SK-N-SH (cell line): ENCODE measurements at regions not wholly inside any gene's neighbourhood (a gene's known extent, or its start where the extent isn't known, plus 50 kb on each side); places are given as distances from the start of the nearest gene placed in this dataset.

ENCODE experiments used
- CTCF ChIA-PET: fragments of 300-600, 350-600 bp; formaldehyde crosslinking; extraction: SDS; loops from one replicate; lab custom pipeline; 2021; lab: Yijun Ruan, JAX
- POLR2A ChIA-PET: fragments of 350-600 bp; sonication (Branson Sonifier 250); formaldehyde crosslinking; extraction: SDS; loops from one replicate; lab custom pipeline; 2020; ENCODE audit warnings: antibody characterized with exemption, inconsistent platforms; lab: Yijun Ruan, JAX
- DNase-seq: peaks from one replicate; pipeline ENCODE4 v3.0.0; 2012
- H2AFZ ChIP-seq: fragments of 200-600 bp; sonication (generic); 2 replicates; pipeline ENCODE4 v1.8.1; 2016; ENCODE audit warnings: antibody characterized with exemption, mild to moderate bottlenecking, low read depth
- H3F3A ChIP-seq: fragments of 200-600 bp; sonication (generic); replicated peaks from 2 replicates; pipeline ENCODE3; 2016; ENCODE audit warnings: antibody characterized with exemption, mild to moderate bottlenecking; ENCODE audit not compliant: insufficient read depth
- H3K27ac ChIP-seq, 2 experiments: fragments of 200-500 bp in 1 of 2; fragments of 200-600 bp in 1 of 2; sonication (Bioruptor generic) in 1 of 2; sonication (generic), shearing (Covaris generic) in 1 of 2; 2 replicates each; pipeline versions ENCODE4 v1.5.1 to v1.6.1; 2014 to 2016; ENCODE audit warnings: low read depth in 2 of 2, inconsistent platforms in 1 of 2, low read length in 1 of 2, mild to moderate bottlenecking in 1 of 2, mixed read lengths in 1 of 2
- H3K27me3 ChIP-seq: fragments of 200-600 bp; sonication (generic), shearing (Covaris generic); 2 replicates; pipeline ENCODE4 v1.6.1; 2016; ENCODE audit warnings: mixed run types; ENCODE audit not compliant: insufficient read depth
- H3K36me3 ChIP-seq, 2 experiments: fragments of 200-500 bp in 1 of 2; fragments of 200-600 bp in 1 of 2; sonication (Bioruptor generic) in 1 of 2; sonication (generic) in 1 of 2; replicated peaks in 1 of 2; 2 replicates each; pipeline versions ENCODE3 to v1.5.1; 2014 to 2016; ENCODE audit warnings: low read length in 1 of 2, mild to moderate bottlenecking in 1 of 2; ENCODE audit not compliant: insufficient read depth in 2 of 2, control insufficient read depth in 1 of 2
- H3K4me1 ChIP-seq, 2 experiments: fragments of 200-500 bp in 1 of 2; fragments of 200-600 bp in 1 of 2; sonication (Bioruptor generic) in 1 of 2; sonication (generic), shearing (Covaris generic) in 1 of 2; 2 replicates each; pipeline versions ENCODE4 v1.5.1 to v1.6.1; 2014 to 2016; ENCODE audit warnings: low read depth in 1 of 2, low read length in 1 of 2, mixed run types in 1 of 2; ENCODE audit not compliant: insufficient read depth in 2 of 2, control insufficient read depth in 1 of 2
- H3K4me2 ChIP-seq: fragments of 200-600 bp; sonication (generic), shearing (Covaris generic); 2 replicates; pipeline ENCODE4 v1.6.1; 2017; ENCODE audit warnings: mixed run types
- H3K4me3 ChIP-seq, 2 experiments: fragments of 200-500 bp in 1 of 2; fragments of 200-600 bp in 1 of 2; sonication (Bioruptor generic) in 1 of 2; sonication (generic), shearing (Covaris generic) in 1 of 2; 2 replicates each; pipeline versions ENCODE4 v1.5.1 to v1.8.1; 2014 to 2016; ENCODE audit warnings: low read depth in 2 of 2, inconsistent platforms in 1 of 2, low read length in 1 of 2, mild to moderate bottlenecking in 1 of 2, mixed read lengths in 1 of 2, moderate library complexity in 1 of 2
- H3K79me2 ChIP-seq: fragments of 200-600 bp; sonication (generic); 2 replicates; pipeline ENCODE4 v1.8.1; 2017; ENCODE audit warnings: mild to moderate bottlenecking; ENCODE audit not compliant: insufficient read depth
- H3K9ac ChIP-seq: fragments of 200-600 bp; sonication (generic); 2 replicates; pipeline ENCODE4 v1.6.1; 2017; ENCODE audit warnings: mixed run types
- H3K9me2 ChIP-seq: fragments of 200-600 bp; sonication (generic); 2 replicates; pipeline ENCODE4 v1.6.1; 2017; ENCODE audit warnings: mixed run types
- H3K9me3 ChIP-seq: fragments of 200-600 bp; sonication (generic); 2 replicates; pipeline ENCODE4 v1.6.1; 2017; ENCODE audit warnings: mixed run types, mild to moderate bottlenecking, moderate library complexity
- H4K20me1 ChIP-seq: fragments of 200-600 bp; sonication (generic); 2 replicates; pipeline ENCODE4 v1.6.1; 2017; ENCODE audit warnings: mild to moderate bottlenecking, mixed run types; ENCODE audit not compliant: insufficient read depth
- CHD2 ChIP-seq: fragments of 150-350 bp; IDR thresholded peaks from 2 replicates; pipeline ENCODE4 v1.6.1; 2018; ENCODE audit warnings: low read length; ENCODE audit not compliant: partially characterized antibody
- ELF1 ChIP-seq: IDR thresholded peaks from 2 replicates; pipeline ENCODE4 v1.4.0; 2012
- EP300 ChIP-seq, 2 experiments: IDR thresholded peaks; 2 replicates each; pipeline versions ENCODE4 v1.4.0 to v1.6.1; 2012; ENCODE audit warnings: borderline replicate concordance in 1 of 2, low read depth in 1 of 2, low read length in 1 of 2
- FOSL2 ChIP-seq: IDR thresholded peaks from 2 replicates; pipeline ENCODE4 v1.4.0; 2012; ENCODE audit warnings: low read depth, mild to moderate bottlenecking, moderate library complexity, borderline replicate concordance
- FOXJ3 ChIP-seq: sonication (generic); formaldehyde crosslinking; IDR thresholded peaks from 2 replicates; pipeline ENCODE4 v1.5.1; 2020; ENCODE audit warnings: mild to moderate bottlenecking, missing genetic modification reagents
- FOXM1 ChIP-seq: IDR thresholded peaks from 2 replicates; pipeline ENCODE4 v1.4.0; 2012; ENCODE audit warnings: low read depth, mild to moderate bottlenecking
- GATA2 ChIP-seq: sonication (generic); formaldehyde crosslinking; IDR thresholded peaks from 2 replicates; pipeline ENCODE4 v1.5.0; 2020; ENCODE audit warnings: mild to moderate bottlenecking, missing genetic modification reagents
- JUND ChIP-seq: IDR thresholded peaks from 2 replicates; pipeline ENCODE4 v1.4.0; 2012
- MXI1 ChIP-seq: IDR thresholded peaks from 2 replicates; pipeline ENCODE4 v1.6.1; 2012; ENCODE audit warnings: mild to moderate bottlenecking, low read depth, low read length, improper control_type of control experiment
- NFIC ChIP-seq: IDR thresholded peaks from 2 replicates; pipeline ENCODE4 v1.4.0; 2012; ENCODE audit warnings: borderline replicate concordance
- NRF1 ChIP-seq: IDR thresholded peaks from 2 replicates; pipeline ENCODE4 v1.6.1; 2012; ENCODE audit warnings: low read depth, mild to moderate bottlenecking, low read length
- POLR2AphosphoS5 ChIP-seq: IDR thresholded peaks from 2 replicates; pipeline ENCODE4 v1.6.1; 2012; ENCODE audit warnings: low read depth, low read length
- RAD21 ChIP-seq: IDR thresholded peaks from 2 replicates; pipeline ENCODE4 v1.6.1; 2012; ENCODE audit warnings: mild to moderate bottlenecking, low read length
- RCOR1 ChIP-seq: fragments of 150-350 bp; IDR thresholded peaks from 2 replicates; pipeline ENCODE4 v1.6.1; 2017; ENCODE audit warnings: antibody characterized with exemption, low read length
- RFX5 ChIP-seq: IDR thresholded peaks from 2 replicates; pipeline ENCODE4 v1.6.1; 2012; ENCODE audit warnings: mild to moderate bottlenecking, improper control_type of control experiment, low read length
- RXRA ChIP-seq: IDR thresholded peaks from 2 replicates; pipeline ENCODE4 v1.4.0; 2012; ENCODE audit warnings: low read depth, mild to moderate bottlenecking, borderline replicate concordance
- SMC3 ChIP-seq: IDR thresholded peaks from 2 replicates; pipeline ENCODE4 v1.6.1; 2012; ENCODE audit warnings: low read depth, low read length, improper control_type of control experiment
- TAF1 ChIP-seq: IDR thresholded peaks from 2 replicates; pipeline ENCODE4 v1.6.1; 2012; ENCODE audit warnings: low read depth, mild to moderate bottlenecking, low read length, moderate library complexity, borderline replicate concordance
- YY1 ChIP-seq: IDR thresholded peaks from 2 replicates; pipeline ENCODE4 v1.4.0; 2012; ENCODE audit warnings: low read depth, mild to moderate bottlenecking
- WGBS: methylation state at CpG from one replicate; pipeline ENCODE4 v1.1.6; 2017; ENCODE audit warnings: low lambda C conversion rate; 5-methylcytosine and 5-hydroxymethylcytosine counted together
- TF ChIP-seq, protein P1 (sequence below): fragments of 200-600 bp; sonication (generic); IDR thresholded peaks from 2 replicates; pipeline ENCODE4 v1.6.1; 2017; ENCODE audit warnings: antibody characterized with exemption, mild to moderate bottlenecking, moderate library complexity

DNA sequence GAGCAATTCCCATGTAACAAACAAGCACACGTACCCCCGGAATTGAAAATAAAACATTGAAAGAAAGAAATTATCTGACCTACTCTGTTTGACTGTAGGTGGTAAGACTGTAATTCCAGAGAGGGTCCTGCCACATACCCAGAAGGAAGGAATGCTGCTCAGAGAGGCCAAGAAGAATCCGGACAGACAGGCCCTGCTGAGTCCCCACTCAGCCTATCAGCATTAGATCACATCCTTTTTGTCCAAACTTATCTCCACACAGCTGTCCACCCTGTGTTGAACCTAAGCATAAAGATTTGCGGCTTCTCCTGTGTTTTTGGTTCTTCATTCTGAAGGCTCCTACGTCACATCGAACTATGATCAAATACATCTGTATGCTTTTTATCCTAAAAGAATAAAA lies 591.9 kb downstream of the QKI start:
- Histone ChIP-seq H3K9me2 (no peaks in the 10 kb centered on the region), H3K4me2 (no peak overlapping the region), H3F3A (no peaks in the 10 kb centered on the region), H3K9ac (no peak overlapping the region), H3K36me3 (no peaks in the 10 kb centered on the region), H3K79me2 (no peaks in the 10 kb centered on the region), H2AFZ (no peak overlapping the region), H3K27me3 (no peaks in the 10 kb centered on the region), H3K4me3 (no peak overlapping the region), H3K4me1 (no peaks in the 10 kb centered on the region; a peak in 1 of 4 replicates), H4K20me1 (no peaks in the 10 kb centered on the region), H3K27ac (no peak overlapping the region), H3K9me3 (no peaks in the 10 kb centered on the region)
- CTCF ChIA-PET: no interaction called here
- POLR2A ChIA-PET: no interaction called here
- DNase-seq: no peak
- WGBS: 57% methylated on average over 6 of the region's 6 CpGs
- TF ChIP-seq EP300 (IDR thresholded peaks at IDR 0.05; ENCODE audit: borderline replicate concordance in 1 of 2, low read depth in 1 of 2, low read length in 1 of 2): no peak
- no peak for TF ChIP-seq RAD21
- TF ChIP-seq, protein P1, sequence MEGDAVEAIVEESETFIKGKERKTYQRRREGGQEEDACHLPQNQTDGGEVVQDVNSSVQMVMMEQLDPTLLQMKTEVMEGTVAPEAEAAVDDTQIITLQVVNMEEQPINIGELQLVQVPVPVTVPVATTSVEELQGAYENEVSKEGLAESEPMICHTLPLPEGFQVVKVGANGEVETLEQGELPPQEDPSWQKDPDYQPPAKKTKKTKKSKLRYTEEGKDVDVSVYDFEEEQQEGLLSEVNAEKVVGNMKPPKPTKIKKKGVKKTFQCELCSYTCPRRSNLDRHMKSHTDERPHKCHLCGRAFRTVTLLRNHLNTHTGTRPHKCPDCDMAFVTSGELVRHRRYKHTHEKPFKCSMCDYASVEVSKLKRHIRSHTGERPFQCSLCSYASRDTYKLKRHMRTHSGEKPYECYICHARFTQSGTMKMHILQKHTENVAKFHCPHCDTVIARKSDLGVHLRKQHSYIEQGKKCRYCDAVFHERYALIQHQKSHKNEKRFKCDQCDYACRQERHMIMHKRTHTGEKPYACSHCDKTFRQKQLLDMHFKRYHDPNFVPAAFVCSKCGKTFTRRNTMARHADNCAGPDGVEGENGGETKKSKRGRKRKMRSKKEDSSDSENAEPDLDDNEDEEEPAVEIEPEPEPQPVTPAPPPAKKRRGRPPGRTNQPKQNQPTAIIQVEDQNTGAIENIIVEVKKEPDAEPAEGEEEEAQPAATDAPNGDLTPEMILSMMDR: no peak
- no peak for TF ChIP-seq FOXJ3 (CRISPR knock-in tag)
- no peak for TF ChIP-seq JUND
- no peak for TF ChIP-seq NRF1
- TF ChIP-seq NFIC: no peak
- no peak for TF ChIP-seq FOSL2
- no peak for TF ChIP-seq FOXM1
- TF ChIP-seq SMC3: no peak
- no peak for TF ChIP-seq TAF1

- ChIA-PET POLR2A (no interaction called here), CTCF (no interaction called here)
- no peak for TF ChIP-seq MXI1
- no peak for TF ChIP-seq RXRA
- TF ChIP-seq CHD2: no peak
- TF ChIP-seq ELF1: no peak
- TF ChIP-seq YY1: no peak
- no peak for TF ChIP-seq NFIC
- TF ChIP-seq, protein P1: no peak
- no peak for TF ChIP-seq RFX5
- TF ChIP-seq NRF1: no peak
- no peak for TF ChIP-seq FOXM1
- TF ChIP-seq FOSL2: no peak
- no peak for TF ChIP-seq JUND
- no peak for TF ChIP-seq GATA2 (CRISPR knock-in tag)
- no peak for TF ChIP-seq RCOR1
- TF ChIP-seq POLR2AphosphoS5: no peak
- no peaks in the 10 kb centered on the region for H3K36me3 ChIP-seq
- no peak for DNase-seq
- no peaks in the 10 kb centered on the region for H4K20me1 ChIP-seq
- H3K4me1 ChIP-seq: peaks cover 0 to 3% of the 10 kb centered on the region in 2 experiments; a peak in 2 of 4 replicates
- no peak overlapping the region for H3K27ac ChIP-seq
- no peak overlapping the region for H3K4me2 ChIP-seq
- H3F3A ChIP-seq: no peaks in the 10 kb centered on the region
- 14% methylated on average over 3 of the region's 4 CpGs for WGBS
- H3K9ac ChIP-seq: no peak overlapping the region
- H3K9me2 ChIP-seq: no peaks in the 10 kb centered on the region
- no peaks in the 10 kb centered on the region for H3K27me3 ChIP-seq
- H3K4me3 ChIP-seq: no peak overlapping the region
- no peaks in the 10 kb centered on the region for H3K9me3 ChIP-seq
- H2AFZ ChIP-seq: no peak overlapping the region
- no peaks in the 10 kb centered on the region for H3K79me2 ChIP-seq
Observed at GRCh38 chr6:164005004-164005711, 590.6 kb downstream of the QKI start.
